ENCODE measurements at regions not wholly inside any gene's neighbourhood (a gene's known extent, or its start where the extent isn't known, plus 50 kb on each side); places are given as distances from the start of the nearest gene placed in this dataset.

GRCh38 chr6:14730654-14731053 is 515.2 kb upstream of the JARID2 start:
- Histone ChIP-seq H3K4me3 (ENCODE audit: low read length) (no peak overlapping the region), H3K9me3 (ENCODE audit: control insufficient read depth, insufficient read depth, low read length) (peaks cover 5% of the 10 kb centered on the region), H3K27me3 (ENCODE audit: control insufficient read depth, insufficient read depth, low read length) (no peaks in the 10 kb centered on the region), H3K36me3 (ENCODE audit: control insufficient read depth, insufficient read depth, low read length) (no peaks in the 10 kb centered on the region), H3K4me1 (ENCODE audit: control insufficient read depth, insufficient read depth, low read length) (peaks cover 52% of the 10 kb centered on the region), H3K27ac (ENCODE audit: low read length) (no peak overlapping the region)
- no peak for TF ChIP-seq CTCF (IDR thresholded peaks at IDR 0.05)
- 96% methylated on average over 9 of the region's 9 CpGs for WGBS (ENCODE audit: insufficient coverage)
- Mint-ChIP-seq H3K27me3 (ENCODE audit: low read depth in 2 of 2) (no peaks in the 10 kb centered on the region), H3K4me3 (no peak overlapping the region), H3K9me3 (peaks cover 0 to 2% of the 10 kb centered on the region in 2 donors), H3K36me3 (peaks cover 14% of the 10 kb centered on the region), H3K27ac (no peak overlapping the region), H3K4me1 (peaks cover 63 to 66% of the 10 kb centered on the region in 2 donors)
- intact Hi-C loops (cut with micrococcal nuclease): loop anchor here (5.0 kb wide), 1 partner anchor 127 kb away; no protein-coding TSS in a partner anchor
- DNase-seq (no peak), ATAC-seq (no peak)

- Histone ChIP-seq H3K27ac (ENCODE audit: low read length) (no peak overlapping the region), H3K27me3 (ENCODE audit: control insufficient read depth, insufficient read depth, low read length) (no peaks in the 10 kb centered on the region), H3K36me3 (ENCODE audit: control insufficient read depth, insufficient read depth, low read length) (no peaks in the 10 kb centered on the region), H3K4me3 (ENCODE audit: low read length) (no peak overlapping the region), H3K4me1 (ENCODE audit: control insufficient read depth, insufficient read depth, low read length) (peaks cover 56% of the 10 kb centered on the region), H3K9me3 (ENCODE audit: control insufficient read depth, insufficient read depth, low read length) (peaks cover 5% of the 10 kb centered on the region)
- 32% methylated on average over 1 of the region's 1 CpG for WGBS (ENCODE audit: insufficient coverage)
- intact Hi-C loops (cut with micrococcal nuclease): loop anchor here (5.0 kb wide), 1 partner anchor 126 kb away; no protein-coding TSS in a partner anchor
- TF ChIP-seq CTCF (IDR thresholded peaks at IDR 0.05): no peak
- peak overlapping the region; percentile 70 to 91 for H3K27ac Mint-ChIP-seq
- H3K9me3 Mint-ChIP-seq: peaks cover 0 to 2% of the 10 kb centered on the region in 2 donors
- peak in 1 of 2 donors; percentile 25 for DNase-seq
- peaks cover 71 to 73% of the 10 kb centered on the region in 2 donors for H3K4me1 Mint-ChIP-seq
- no peaks in the 10 kb centered on the region for H3K27me3 Mint-ChIP-seq (ENCODE audit: low read depth in 2 of 2)
- peaks cover 14% of the 10 kb centered on the region for H3K36me3 Mint-ChIP-seq
- peak overlapping the region; percentile 32 for H3K4me3 Mint-ChIP-seq
- ATAC-seq: peak in 1 of 3 donors; percentile 25
Observed at GRCh38 chr6:14731611-14732010, 514.3 kb upstream of the JARID2 start.

- Histone ChIP-seq H3K27ac (ENCODE audit: low read length) (no peak overlapping the region), H3K36me3 (ENCODE audit: control insufficient read depth, insufficient read depth, low read length) (no peaks in the 10 kb centered on the region), H3K27me3 (ENCODE audit: control insufficient read depth, insufficient read depth, low read length) (no peaks in the 10 kb centered on the region), H3K4me1 (ENCODE audit: control insufficient read depth, insufficient read depth, low read length) (peaks cover 56% of the 10 kb centered on the region), H3K9me3 (ENCODE audit: control insufficient read depth, insufficient read depth, low read length) (peaks cover 5% of the 10 kb centered on the region), H3K4me3 (ENCODE audit: low read length) (no peak overlapping the region)
- no peak for TF ChIP-seq CTCF (IDR thresholded peaks at IDR 0.05)
- Mint-ChIP-seq H3K36me3 (peaks cover 14% of the 10 kb centered on the region), H3K27ac (peak overlapping the region; percentile 79 to 91), H3K27me3 (ENCODE audit: low read depth in 2 of 2) (no peaks in the 10 kb centered on the region), H3K9me3 (peaks cover 0 to 2% of the 10 kb centered on the region in 2 donors), H3K4me3 (peak overlapping the region; percentile 66), H3K4me1 (peaks cover 73 to 80% of the 10 kb centered on the region in 2 donors)
- 61% methylated on average over 4 of the region's 4 CpGs for whole genome bisulfite sequencing (ENCODE audit: insufficient coverage)
- no peak for ATAC-seq
- no peak for DNase-seq
- intact Hi-C loops (cut with micrococcal nuclease): loop anchor here (5.0 kb wide), 1 partner anchor 125 kb away; no protein-coding TSS in a partner anchor
Observed at GRCh38 chr6:14732226-14732843, 513.5 kb upstream of the JARID2 start.
